Dermis blood vessel endothelial cell (primary cell): ENCODE measurements at regions not wholly inside any gene's neighbourhood (a gene's known extent, or its start where the extent isn't known, plus 50 kb on each side); places are given as distances from the start of the nearest gene placed in this dataset.

Source experiments
- DNase-seq: peaks from one replicate; pipeline ENCODE4 v3.0.0; 2010

DNA sequence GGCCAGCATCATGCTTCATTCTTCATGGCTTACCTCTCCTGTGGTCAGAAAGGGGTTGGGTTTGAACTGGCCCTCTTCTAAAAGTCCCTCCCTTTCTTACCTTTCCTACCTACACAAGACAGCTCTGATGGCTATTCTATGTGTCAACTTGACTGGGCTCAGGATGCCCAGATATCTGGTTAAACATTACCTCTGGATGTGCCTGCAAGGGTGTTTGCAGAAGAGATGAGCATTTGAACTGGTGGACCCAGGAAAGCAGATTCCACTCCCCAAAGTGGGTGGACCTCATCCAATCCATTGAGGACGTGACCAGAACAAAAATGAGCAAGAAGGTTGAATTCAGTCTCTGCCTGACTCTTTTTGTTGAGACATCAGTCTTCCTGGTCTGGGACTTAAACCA is 79.0 kb upstream of the TCF7L2 start:
- no peak for DNase-seq

DNA sequence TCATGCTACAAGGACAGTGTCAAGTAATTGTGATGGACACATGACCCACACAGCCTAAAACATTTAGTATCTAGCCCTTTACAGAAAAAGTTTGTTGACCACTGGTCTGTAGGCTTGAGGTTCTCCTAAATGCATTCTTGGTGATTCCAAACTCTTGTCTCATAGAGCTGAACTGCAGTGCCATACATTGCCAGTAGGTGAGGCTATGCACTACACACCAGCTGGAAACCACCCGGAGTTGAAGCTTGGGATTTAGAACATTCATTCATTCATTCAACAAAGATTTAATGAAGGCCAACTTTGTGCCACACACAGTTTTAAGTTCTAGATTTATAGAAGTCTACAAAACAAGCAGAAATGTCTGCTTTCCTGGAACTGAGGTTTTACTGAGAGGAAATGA is 77.3 kb upstream of the TCF7L2 start:
- peak; percentile 11 for DNase-seq

DNA sequence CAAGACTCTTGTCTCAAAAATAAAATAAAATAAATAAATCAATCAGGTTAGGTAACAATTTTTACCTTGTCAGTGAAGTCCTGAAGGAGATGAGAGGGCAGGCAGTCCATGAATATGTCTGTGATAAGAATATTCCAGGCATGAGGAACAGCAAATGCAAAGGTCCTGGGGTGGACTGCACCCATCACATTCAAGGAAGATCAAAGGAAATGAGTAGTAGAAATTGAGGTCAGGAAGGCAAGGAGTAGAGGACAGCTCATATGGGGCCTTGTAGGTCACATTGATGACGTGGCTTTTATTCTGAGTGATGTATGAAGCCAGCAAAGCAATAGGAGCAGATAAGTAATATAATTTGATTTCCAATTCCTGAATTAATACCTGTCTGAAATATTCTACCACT is 76.5 kb upstream of the TCF7L2 start:
- DNase-seq: no peak

DNA sequence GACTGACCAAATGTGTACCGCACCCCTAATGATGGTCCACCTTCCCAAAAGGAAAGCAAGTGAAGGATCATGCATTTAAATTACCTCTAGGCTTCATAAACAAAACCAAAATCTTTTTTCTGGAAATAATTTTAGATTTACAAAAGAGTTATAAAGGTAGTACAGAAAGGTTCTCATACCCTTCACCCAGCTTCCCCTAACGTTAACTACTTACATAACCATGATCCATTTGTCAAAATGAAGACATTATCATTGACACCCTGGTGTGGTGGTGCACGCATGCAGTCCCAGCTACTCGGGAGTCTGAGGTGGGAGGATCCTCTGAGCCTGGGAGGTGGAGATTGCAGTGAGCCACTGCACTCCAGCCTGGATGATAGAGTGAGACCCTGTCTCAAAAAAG is 75.1 kb upstream of the TCF7L2 start:
- no peak for DNase-seq

DNA sequence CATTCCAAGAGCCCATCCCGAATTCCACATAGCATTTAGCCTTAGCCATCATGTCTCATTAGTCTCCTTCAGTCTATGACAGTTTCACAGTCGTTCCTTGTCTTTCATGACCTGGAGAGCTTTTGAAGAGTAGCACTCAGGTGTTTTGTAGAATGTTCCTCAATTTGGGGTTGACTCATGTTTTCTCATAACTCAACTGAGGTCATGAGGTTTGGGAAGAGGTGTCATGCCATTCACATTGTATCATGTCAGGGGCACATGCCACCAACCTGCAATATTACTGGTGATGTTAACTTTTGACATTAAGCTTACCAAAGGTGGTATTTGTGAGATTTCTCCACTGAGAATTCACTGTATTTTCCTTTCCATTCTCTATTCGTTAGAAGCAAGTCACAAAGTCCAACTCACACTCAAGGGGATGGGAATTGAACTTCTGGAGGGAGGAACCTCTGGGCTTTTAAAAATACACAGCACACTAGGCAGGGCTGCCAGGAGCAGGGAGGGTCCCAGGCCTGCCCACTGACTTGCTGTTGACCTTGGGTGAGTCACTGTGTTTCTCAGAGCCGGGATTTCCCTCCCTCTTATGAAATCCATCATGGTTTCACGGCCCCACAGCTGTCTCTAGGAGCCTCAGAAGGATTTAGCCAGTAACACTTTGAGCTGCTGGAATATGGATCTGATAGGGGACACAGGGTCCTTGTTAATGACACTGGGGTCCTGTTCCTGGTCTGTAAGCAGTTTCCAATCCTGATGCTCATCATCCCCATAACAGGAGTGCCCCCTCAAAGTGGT is 74.4 kb upstream of the TCF7L2 start:
- peak; percentile 28 for DNase-seq

DNA sequence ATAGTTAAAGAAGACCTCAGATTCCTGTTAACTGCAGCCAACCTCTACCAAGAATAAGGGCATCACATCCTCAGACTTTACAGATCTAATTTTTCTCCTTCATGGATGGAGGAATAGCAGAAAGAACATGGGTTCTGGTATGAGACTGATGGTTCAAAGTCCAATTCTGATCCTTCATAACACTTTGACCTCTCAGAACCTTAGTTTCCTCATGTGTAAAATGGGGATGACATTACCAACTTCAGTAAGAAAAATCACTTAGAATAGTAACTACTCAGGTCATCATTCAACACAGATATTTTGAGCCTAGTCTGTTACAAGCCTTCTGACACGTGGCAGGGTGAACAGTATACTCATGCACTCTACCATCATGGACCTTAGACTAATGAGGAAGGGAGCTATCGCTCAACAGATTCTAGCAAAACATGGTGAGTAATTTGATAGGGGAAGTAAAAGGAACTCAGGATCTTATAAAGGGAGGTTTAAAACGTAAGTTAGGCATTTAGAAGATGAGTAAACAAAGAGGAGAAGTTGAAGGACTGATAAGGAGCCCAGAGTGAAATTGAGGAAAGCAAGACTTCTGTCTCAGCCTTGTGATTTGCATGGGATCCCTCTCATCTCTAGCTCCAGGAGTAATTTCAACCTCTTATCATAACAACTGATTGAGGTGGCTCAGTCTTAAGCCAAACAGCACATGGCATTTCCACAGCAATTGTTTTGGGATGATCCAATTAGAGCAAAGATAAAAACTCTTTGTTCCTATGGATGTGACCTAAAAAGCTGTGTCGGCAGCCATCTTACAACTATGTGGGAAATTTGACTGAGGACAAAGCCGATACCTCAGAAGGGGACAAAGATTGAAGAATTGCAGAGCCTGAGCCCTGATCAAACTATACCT is 69.2 kb upstream of the TCF7L2 start:
- DNase-seq: no peak

DNA sequence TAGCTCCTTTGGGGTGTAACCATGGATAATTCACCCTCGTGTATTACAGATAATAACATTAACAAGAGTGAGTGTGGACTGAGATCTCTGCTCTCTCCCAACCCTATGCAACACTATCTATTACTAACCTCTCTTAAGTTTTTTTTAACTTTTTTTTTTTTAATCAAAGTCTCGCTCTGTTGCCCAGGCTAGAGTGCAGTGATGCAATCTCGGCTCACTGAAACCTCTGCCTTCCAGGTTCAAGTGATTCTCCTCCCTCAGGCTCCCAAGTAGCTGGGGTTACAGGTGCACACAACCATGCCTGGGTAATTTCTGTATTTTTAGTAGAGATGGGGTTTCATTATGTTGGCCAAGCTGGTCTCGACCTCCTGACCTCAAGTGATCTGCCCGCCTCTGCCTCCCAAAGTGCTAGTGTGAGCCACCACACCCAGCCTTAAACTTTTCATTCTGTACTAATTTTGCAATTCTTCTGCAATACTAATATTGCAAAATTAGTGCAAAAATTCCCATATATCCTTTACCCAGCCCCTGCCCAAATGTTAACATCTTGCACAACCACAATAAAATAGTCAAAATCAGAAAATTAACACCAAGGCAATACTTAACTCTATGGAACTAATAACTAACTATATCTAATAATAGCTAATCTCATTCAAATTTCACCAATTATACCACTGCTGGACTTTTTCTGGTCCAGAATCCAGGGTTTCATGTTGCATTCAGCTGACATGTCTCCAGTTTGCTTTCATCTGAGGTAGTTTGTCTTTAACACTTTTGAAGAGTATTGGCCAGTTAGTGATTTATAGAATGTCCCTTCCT is 66.5 kb upstream of the TCF7L2 start:
- DNase-seq: no peak

DNA sequence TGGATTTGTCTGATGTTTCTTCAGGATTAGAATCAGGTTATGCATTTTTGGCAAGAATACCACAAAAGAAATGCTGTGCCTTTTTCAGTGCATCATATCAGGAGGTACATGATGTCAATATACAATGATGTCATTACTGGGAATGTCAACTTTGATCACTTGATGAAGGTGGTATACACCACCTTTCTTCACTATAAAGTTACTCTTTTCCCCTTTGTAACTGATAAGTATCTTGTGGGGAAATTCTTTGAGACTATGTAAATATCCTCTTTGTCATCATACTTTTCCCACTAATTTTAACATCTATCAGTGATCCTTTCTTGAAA is 65.9 kb upstream of the TCF7L2 start:
- DNase-seq: no peak

DNA sequence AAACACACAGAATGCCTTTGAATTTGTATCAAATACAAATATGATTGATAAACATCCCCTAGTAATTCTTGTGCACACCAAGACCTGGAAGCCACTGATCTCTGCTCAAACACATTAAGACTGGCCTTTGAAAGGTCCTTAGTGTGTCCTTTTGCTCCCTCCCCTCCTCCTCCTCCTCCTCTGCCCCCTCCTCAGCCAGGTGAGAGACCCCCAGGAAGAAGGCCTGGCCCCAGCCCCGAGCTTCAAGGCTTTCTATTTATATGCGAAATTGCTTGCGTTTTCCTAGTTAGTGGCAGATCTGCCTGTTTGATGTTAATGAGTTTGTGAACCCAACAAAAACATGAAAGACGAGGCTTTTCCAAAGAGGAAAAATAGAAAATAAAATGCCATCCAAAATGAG is 63.6 kb upstream of the TCF7L2 start:
- no peak for DNase-seq

DNA sequence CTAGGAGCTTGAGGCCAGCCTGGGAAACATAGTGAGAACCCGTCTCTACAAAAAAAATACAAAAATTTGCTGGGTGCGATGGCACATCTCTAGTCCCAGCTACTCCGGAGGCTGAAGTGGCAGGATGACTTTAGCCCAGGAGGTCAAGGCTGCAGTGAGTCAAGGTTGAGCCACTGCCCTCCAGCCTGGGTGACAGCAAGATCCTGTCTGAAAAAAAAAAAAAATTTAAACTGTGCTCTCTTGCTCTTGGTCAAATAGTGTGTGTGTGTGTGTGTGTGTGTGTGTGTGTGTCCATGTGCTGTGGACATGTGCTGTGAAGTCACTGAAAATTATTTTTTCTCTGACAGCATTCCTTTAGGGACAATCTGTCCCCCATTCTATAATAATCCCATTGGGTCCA is 62.1 kb upstream of the TCF7L2 start:
- DNase-seq: no peak

DNA sequence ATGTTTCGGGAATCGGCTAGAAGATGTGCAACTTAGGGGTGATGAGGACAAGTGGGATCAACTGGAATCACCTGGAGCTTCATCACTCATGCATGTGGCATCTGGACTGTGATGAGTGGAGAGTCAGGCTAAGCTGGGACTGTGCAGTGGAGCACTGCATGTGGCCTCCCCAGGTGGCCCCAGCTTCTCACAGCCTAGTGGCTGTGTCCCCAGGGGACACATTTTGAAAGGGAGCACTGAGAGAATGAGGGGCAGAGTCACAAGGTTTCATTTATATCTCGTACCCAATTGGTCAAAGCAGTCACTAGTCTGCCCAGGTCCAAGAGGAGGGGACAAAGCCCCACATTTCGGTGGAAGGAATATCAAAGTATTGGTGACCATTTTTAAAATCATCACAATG is 54.8 kb upstream of the TCF7L2 start:
- no peak for DNase-seq

DNA sequence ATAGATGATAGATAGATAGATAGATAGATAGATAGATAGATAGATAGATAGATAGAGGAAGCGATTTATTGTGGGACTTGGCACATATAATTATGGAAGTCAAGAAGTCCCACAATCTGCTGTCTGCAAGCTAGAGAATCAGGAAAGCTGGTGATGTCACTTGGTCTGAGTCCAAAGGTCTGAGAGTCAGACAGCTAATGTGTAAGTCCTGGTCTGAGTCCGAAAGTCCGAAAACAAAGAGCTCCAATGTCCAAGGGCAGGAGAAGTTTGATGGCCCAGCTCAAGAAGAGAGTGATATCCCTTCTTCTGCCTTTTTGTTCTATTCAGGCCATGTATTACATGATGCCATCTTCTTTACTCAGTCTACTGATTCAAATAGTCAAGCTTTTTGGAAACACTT is 53.8 kb upstream of the TCF7L2 start:
- DNase-seq: peak; percentile 39

DNA sequence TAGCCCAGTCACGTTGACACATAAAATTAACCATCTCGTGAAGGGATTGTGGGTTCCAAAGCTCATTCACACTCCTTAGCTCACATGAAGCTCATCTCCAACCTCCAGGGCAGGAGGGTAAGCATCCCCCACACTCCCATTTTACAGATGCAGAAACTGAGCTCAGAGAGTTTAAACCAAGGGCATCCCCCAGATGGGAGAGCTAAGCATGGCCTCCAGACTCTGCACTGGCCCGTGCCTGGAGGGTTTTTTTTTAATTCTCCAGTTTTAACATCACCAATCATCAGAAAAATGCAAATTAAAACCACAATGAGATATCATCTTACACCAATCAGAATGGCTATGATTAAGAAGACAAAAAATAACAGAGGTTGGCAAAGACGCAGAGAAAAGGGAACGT is 53.3 kb upstream of the TCF7L2 start:
- DNase-seq: no peak

DNA sequence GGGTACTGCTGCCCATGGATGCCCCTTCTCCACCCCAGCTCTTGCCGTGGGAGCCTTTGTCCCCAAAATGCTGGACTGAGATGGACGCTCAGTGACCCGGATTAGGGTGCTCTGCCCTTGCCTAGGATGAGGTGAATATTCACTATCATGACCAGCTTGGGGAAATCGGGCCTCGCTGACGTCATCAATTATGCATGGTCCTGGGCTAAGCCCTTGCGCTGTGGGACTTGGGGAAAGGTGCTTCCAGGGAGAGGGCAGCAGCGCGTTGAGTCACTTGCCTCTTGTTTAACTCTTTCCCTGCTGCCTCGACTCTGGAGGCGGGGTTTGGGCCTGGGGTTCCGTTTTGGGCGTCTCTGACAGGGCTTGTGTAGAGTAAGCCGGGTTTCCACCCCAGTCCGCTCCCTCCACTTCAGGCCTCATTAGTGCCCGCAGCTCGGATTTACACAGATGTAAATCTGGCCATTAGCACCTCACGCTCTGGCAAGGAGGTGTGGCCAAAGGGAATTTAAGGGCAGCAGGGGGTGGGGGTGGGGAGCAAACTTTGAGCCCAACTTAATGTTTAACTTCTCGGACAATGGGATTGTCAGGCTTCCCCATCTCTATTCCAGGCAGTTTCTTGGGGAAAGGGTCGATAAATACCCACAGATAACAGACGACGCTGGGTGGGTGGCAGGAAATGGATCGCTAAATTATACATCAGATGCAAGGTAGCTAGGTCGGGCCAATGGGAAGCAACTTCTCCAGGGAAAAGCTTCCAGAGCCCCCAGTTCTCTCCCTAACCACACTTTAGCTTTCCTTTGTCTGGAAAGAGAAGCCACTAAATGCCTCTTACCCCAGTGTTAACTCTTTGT is 51.3 kb upstream of the TCF7L2 start:
- DNase-seq: peak; percentile 50

DNA sequence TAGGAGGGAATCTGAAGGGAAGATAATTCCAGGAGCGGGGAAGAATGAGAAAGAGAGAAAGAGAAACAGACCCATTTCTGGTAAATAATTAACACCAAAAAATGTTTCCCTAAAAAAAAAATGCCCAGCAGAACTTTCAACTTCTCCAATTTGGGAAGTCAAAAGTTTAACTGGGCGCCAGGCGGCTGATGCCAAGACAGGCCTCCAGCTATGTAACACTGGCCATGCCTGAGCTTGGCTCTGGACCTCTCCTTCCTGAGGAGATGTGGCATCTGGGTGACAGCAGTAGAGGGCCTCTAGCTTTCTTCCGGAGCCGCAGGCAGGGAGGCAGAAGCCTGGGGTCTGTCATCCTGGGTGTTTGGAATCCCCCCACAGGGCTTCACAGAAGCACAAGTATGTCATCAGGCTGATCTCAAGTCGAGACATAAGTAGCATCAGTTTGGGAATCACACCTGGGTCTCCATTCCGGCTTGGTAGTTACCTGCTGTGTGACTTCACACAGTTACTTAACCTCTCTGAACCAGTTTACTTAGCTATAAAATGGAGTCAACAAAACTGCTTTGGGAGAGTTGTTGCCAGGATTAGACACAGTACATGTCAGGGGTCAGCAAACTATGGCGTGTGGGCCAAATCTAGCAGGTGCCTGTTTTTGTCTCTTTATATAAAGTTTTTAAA is 50.5 kb upstream of the TCF7L2 start:
- no peak for DNase-seq
